AG10803 (cell line): ENCODE measurements at regions not wholly inside any gene's neighbourhood (a gene's known extent, or its start where the extent isn't known, plus 50 kb on each side); places are given as distances from the start of the nearest gene placed in this dataset.
A peak's percentile ranks its signal among the peaks of the same experiment; 100 is the strongest.

Source experiments
- DNase-seq: peaks from one replicate; pipeline ENCODE4 v3.0.0; 2010; ENCODE audit warnings: low read depth
- H3K4me3 ChIP-seq: 2 replicates; pipeline ENCODE4 v1.5.1; 2011; ENCODE audit warnings: mild to moderate bottlenecking, low read length, control low read depth
- TF ChIP-seq, protein P1 (sequence below): conservative IDR thresholded peaks from 2 replicates; pipeline ENCODE4 v1.5.1; 2011; ENCODE audit warnings: mild to moderate bottlenecking, low read length, control low read depth, inconsistent platforms

DNA sequence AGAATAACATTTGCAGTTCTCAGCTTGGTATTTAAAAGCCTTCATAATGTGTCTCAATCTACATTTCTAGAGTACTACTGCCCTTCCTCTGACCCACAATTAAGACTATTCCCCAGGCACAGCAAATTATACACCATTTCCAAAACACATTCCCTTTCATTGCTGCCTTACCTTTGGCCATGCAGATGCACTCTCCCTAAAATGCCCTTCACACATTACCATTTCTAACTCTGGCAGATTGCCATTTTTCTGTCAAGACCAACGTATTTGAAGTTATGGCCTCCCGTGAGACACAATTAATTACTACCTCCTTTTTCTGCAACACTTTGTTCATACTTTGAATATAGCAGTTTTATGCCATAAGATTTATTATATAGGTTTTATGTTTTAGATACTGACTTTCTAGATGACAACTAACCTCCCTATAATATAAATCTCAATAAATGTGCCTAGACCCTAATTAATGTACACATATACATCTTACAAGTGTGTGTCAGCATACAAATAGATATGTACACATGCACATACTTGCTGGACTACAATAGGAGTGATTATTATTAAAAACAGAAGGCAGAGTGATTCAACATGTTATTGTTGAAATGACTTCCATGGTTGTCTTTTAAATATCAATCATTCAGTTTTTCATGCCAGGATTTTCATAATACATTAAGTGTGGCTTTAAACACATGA lies 2902.5 kb downstream of the PCDH9 start:
- TF ChIP-seq, protein P1, sequence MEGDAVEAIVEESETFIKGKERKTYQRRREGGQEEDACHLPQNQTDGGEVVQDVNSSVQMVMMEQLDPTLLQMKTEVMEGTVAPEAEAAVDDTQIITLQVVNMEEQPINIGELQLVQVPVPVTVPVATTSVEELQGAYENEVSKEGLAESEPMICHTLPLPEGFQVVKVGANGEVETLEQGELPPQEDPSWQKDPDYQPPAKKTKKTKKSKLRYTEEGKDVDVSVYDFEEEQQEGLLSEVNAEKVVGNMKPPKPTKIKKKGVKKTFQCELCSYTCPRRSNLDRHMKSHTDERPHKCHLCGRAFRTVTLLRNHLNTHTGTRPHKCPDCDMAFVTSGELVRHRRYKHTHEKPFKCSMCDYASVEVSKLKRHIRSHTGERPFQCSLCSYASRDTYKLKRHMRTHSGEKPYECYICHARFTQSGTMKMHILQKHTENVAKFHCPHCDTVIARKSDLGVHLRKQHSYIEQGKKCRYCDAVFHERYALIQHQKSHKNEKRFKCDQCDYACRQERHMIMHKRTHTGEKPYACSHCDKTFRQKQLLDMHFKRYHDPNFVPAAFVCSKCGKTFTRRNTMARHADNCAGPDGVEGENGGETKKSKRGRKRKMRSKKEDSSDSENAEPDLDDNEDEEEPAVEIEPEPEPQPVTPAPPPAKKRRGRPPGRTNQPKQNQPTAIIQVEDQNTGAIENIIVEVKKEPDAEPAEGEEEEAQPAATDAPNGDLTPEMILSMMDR = no peak
- DNase-seq = no peak
- H3K4me3 ChIP-seq = no peak overlapping the region

DNA sequence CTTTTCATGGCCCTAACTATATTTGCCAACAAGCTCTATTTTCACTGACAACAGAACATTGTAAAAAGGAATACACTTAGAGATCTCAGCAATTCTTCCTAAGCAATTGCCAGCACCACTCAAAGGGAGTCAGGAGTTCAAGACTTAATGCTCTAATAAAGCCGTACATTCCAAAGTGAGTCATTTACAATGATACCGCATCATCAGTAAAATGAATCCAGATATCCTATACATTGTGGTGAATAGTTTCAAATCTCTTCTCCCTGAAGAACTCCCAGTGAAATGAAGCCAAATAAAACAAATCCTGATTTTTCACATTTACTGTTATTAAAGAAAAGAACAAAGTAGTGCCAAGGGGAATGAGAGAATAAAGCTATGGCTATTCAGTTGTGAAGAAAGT lies 2898.7 kb upstream of the PCDH20 start:
- TF ChIP-seq, protein P1 = no peak

DNA sequence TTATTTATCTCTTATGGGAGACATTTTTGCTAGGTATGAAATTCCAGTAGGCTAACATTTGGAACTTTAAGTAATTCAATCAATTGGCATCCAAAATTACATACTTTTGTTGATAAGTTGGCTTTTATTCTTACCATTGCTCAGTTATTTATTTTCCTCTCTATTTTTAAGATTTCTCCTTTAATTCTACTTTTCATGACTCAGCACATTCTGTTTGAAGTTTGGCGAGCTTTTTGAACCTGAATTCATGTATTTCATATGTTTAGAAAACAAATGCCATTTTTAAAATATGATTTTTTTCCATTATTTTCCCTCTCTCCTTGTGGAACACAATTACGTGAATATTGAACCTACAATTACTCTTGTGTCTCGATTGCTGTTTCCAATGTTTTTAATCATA lies 2896.3 kb upstream of the PCDH20 start:
- DNase-seq = no peak
- TF ChIP-seq, protein P1 = no peak
- no peak overlapping the region for H3K4me3 ChIP-seq

More for the DNA sequence above, 2898.7 kb upstream of the PCDH20 start:
- no peak overlapping the region for H3K4me3 ChIP-seq
- DNase-seq = no peak

DNA sequence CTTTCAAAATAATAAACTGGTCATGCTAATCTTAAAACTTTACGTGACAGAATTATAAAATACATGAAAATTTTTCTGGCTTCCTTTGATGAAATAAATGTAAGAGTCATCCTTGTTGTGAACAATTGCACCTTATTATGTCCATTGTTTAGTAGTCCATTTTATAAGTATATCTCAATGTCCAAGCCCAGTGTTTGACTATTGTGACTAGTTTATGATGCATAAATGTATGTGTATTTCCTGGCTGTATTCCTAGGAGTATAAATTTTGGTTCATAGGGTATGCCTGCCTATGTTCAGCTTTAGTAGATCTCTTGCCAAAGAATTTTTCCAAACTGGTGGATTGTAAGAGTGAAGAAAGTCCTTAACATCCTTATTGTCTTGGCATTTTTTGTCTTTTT lies 2895.5 kb upstream of the PCDH20 start:
- no peak for DNase-seq
- TF ChIP-seq, protein P1 = no peak
- H3K4me3 ChIP-seq = no peak overlapping the region

DNA sequence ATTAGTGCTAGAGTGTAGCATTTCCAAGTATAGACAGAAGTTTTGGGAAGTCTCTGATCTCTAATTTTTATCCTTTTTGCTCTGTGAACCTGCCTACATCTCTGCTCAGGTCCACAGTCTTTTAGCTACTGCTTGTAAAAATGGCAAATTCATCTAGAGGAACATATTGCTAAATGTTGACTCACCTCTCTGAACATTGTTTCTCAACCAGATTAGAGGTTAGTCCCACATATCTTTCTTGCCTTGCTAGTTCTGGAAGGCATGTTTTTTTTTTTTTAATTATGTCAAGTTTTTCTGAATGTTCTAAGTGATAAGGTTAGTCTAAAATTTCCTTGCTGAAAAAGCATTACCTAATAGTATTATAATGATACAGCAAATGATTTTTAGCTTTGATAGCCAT lies 2889.6 kb upstream of the PCDH20 start:
- TF ChIP-seq, protein P1 = no peak
- peak; percentile 3 for DNase-seq
- no peak overlapping the region for H3K4me3 ChIP-seq

DNA sequence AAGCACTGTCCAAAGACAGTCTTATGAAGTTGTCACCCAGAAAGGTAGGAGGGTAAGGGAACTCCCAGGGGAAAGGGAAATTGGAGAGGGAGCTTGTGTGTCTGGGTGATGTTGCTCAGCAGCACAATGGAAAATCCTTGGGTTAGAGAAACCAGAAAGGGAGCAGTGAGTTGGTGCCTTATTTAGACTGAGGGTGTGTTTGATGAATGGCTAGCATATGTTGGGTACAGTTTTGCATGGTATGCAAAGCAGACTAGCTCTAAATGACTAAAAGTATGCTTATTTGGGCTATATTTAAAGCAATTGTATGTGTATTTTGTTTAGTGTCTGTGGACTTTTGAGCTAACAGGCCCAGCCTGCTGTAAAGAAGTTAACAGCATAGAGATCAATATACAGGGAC lies 2884.6 kb upstream of the PCDH20 start:
- TF ChIP-seq, protein P1 = no peak
- H3K4me3 ChIP-seq = no peak overlapping the region
- DNase-seq = no peak

DNA sequence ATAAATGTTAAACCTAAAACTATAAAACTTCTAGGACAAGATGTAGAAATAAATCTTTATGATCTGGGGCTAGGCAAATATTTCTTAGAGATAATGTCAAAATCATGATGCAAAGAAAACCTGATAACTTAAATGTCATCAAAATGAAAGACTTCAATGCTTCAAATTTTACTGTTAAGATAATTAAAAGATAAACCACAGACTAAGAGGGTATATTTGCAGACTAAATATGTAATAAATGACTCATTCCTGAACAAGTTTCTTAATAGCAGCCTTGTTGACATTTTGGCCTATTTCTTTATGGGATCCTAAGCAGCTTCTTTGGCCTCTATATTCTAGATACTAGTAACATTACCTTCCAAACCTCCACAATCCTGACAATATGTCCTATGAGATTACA lies 2878.3 kb upstream of the PCDH20 start:
- no peak overlapping the region for H3K4me3 ChIP-seq
- TF ChIP-seq, protein P1 = no peak
- DNase-seq = no peak
